Left lobe of liver (tissue), 2 donors: ENCODE measurements at regions not wholly inside any gene's neighbourhood (a gene's known extent, or its start where the extent isn't known, plus 50 kb on each side); places are given as distances from the start of the nearest gene placed in this dataset.

Experiments
- ATAC-seq: fragments of 200-7000 bp; cut with Tn5 transposase; one replicate; pipeline ENCODE4 v1.9.1; 2020; ENCODE audit warnings: mild to moderate bottlenecking, moderate library complexity
- DNase-seq: peaks from one replicate; pipeline ENCODE4 v3.0.0-alpha.2; 2020; ENCODE audit warnings: low spot score
- donor health status: DM: no; HTN: no; CAD: no; lungs with moderate emphysema.
- donor health status: DM: no; HTN: yes; CAD: no.

DNA sequence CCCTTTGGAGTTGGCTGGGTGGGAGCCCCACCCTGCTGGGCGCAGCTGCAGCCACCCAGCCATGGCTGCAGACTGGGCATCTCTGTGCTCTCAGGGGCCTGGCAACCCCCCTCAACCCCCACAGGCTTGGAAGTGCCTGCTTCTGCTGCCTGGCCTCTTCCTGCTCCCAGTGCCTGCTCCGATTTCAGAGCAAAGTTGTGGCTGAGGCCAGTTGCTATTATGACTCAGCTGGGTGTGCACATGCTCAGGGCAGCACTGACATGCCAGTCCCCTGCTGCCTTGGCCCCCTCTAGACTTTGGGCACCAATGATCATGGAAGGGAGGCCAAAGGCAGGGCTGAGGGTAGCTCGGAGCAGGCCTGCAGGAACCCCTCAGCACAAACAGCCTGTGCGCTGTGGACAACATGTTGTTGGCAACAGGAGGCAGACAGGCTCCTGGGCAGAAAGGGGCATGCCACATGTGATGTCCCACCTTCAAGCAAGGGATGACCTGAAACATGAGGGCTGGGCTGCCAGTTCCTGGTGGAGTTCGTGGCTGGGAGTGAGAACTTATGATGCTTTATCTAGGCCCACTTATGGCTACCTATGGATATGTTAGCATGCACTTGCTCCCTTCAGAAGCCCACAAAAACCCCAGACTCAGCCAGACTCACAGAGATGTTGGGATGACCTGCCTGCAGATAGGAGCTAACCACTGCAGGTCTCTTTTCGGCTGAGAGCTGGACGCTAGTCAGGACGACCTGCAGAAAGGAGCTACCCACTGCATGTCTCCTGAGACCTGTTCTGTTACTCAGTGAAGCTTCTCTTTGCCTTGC lies 96.4 kb upstream of the AMOTL1 start:
- DNase-seq = no peak

GRCh38 chr11:94672636-94673035 lies 95.5 kb upstream of the AMOTL1 start:
- no peak for DNase-seq

More for the DNA sequence above, 96.4 kb upstream of the AMOTL1 start:
- ATAC-seq = no peak

GRCh38 chr11:94673386-94673785 lies 94.8 kb upstream of the AMOTL1 start:
- ATAC-seq (no peak), DNase-seq (no peak)

More at GRCh38 chr11:94672636-94673035, 95.5 kb upstream of the AMOTL1 start:
- ATAC-seq = no peak

DNA sequence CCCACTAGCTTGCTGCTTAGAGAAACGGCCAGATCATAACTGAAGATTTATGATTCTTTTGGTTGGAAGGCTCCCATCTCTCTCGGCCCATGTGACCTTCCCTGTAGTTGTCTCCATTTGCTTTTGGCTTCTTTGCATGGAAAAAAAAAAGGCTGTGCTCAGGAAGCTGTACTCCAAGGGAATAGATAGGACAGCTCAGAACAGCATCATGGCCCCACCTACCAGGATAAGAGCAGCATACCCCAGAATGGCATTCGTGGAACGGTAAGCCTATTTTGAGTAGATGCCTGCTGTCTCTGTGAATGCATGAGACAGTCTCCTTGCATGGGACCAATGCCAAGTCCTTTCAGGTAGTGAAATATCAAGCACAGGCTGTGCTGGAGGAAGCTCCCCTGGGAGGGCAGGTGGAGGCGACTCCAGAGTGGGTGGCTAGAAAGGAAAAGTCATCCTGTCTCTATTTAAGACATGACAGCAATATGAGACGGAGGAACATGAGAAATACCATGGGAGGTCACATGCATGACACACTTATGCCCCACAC lies 94.1 kb upstream of the AMOTL1 start:
- ATAC-seq = no peak
- DNase-seq = no peak

DNA sequence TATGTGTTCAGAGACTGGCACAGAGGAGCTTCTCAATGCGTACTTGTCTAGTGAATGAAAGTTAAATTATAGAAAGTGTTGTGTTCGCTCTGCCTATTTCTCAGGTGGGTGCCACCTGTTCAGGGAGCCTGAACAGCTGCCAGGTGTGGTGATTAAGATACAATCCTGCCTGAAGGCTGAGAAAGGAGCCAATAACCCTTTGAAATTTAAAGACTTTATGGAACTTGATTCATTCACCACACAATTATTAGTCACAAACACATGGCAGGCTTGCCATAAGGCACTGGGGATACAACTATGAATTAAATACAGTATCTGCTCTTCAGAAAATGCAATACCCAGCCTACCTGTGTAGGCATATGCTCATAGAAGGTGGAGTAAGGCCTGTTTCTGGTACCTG lies 92.9 kb upstream of the AMOTL1 start:
- no peak for DNase-seq
- no peak for ATAC-seq

DNA sequence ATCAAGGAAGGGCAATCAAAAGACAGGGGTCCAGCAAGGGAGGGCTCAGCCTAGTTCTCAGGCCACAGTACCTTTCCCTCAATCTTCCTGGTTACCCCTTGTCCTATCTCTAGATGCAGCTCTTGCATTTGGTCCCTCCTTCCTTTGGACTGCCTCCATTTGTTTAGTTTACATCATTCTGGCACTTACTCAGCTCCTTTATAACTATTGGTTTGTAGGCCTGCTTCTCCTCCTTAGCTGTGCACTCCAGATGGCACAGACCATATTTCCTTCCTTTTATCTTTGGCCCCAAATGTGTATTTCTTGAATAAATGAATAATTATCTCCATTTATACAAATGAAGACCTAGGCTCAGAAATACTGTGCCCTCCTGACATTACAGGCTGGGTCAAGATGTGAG lies 92.3 kb upstream of the AMOTL1 start:
- DNase-seq (no peak), ATAC-seq (no peak)

- ATAC-seq (no peak), DNase-seq (no peak)
Measured at GRCh38 chr11:94676814-94677213, 91.3 kb upstream of the AMOTL1 start.

GRCh38 chr11:94678236-94678635 lies 89.9 kb upstream of the AMOTL1 start:
- DNase-seq (no peak), ATAC-seq (no peak)

GRCh38 chr11:94678901-94679300 lies 89.3 kb upstream of the AMOTL1 start:
- no peak for DNase-seq
- ATAC-seq = no peak

GRCh38 chr11:94680426-94680825 lies 87.7 kb upstream of the AMOTL1 start:
- ATAC-seq = no peak
- DNase-seq = no peak

- ATAC-seq = no peak
- no peak for DNase-seq
Measured at GRCh38 chr11:94681140-94681539, 87.0 kb upstream of the AMOTL1 start.

DNA sequence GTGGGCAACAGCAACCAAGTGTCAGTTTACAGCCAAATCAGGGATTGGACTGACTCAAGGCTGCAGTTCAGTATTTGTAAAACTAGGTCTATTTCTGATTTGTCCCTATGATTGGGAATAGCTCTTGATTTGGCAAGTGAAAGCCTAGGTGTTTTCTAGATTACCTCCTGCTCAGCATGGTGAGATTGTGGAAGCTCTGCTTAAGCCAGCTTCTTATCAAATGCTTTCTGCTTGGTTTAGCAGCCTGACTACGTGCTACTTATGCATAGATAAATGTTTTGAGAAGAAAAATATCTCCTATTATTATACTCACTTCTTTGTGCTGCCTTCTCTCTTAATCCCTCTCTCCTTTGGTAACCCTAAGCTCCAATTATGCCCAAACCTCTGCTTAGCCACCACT lies 86.3 kb upstream of the AMOTL1 start:
- no peak for DNase-seq
- no peak for ATAC-seq

- no peak for DNase-seq
- no peak for ATAC-seq
Measured at GRCh38 chr11:94694309-94695060, 73.7 kb upstream of the AMOTL1 start.

DNA sequence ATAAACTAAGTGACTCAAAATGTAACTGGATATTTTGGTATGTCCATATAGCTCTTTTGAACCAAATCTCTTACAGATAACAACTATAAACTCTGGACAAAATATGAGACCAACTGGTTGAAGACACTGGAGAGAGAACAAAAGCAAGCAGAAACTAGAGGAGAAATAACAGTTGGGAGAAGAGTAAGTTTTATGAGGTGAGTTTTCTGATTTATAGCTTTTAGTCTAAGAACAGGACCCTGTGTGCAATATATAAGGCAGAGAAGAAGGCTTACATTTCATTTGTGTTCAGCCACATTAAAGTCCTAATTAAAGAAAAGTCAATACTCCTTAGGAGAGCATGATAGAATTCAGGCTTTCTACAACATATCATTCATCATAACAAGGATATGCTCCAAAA lies 71.0 kb upstream of the AMOTL1 start:
- ATAC-seq (no peak), DNase-seq (no peak)

DNA sequence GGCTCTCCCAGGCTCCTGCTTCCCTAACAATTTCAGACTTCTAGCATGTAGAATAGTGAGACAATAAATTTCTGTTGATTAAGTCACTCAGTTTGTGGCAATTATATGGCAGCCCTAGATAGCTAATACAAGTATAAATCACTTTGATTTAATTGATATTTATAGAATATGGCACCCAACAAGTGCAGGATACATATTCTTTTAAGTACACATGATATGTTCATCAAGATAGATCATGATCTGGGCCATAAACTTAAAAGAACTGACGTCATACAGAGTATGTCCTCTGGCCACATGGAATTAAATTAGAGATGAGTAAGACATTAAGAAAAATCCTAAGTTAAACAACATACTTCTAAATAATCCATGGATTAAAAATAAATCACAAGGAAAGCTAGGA lies 67.5 kb upstream of the AMOTL1 start:
- no peak for ATAC-seq
- DNase-seq = no peak

DNA sequence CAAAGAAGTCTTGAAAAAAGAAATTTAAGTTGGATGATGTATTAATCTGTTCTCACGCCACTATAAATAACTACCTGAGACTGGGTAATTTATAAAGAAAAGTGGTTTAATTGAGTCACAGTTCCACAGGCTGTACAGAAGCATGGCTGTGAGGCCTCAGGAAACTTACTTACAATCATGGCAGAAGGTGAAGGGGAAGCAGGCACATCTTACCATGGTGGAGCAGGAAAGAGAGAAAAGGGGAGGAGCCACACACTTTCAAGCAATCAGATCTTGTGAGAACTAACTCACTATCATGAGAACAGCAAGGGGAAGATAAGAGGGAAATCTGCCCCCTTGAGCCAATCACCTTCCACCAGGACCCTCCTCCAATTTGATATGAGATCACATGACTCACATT lies 65.7 kb upstream of the AMOTL1 start:
- no peak for ATAC-seq
- no peak for DNase-seq

- ATAC-seq (peak; percentile 21), DNase-seq (no peak)
Measured at GRCh38 chr11:94705419-94705818, 62.7 kb upstream of the AMOTL1 start.

GRCh38 chr11:94705891-94706615 lies 62.1 kb upstream of the AMOTL1 start:
- no peak for DNase-seq
- no peak for ATAC-seq

DNA sequence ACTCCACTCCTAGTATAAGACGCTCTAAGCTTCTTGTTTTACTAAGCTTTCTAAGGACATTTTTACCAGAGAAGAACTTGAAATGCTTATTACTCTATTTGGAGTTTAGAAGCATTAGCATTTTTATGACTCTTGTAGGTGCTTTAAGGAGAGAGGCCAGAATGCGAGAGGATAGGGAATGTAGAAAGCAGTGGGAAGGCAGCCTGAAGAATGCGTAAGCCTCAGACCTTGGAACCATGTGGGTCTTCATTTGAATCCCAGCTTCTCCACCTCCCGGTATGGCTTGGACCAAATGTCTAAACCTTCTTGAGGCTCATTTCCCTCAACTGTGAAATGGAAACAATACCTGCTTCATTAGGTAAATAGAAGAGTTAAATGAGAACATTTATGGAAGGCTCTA lies 60.0 kb upstream of the AMOTL1 start:
- DNase-seq (no peak), ATAC-seq (no peak)

- ATAC-seq (no peak), DNase-seq (no peak)
Measured at GRCh38 chr11:94708642-94709041, 59.5 kb upstream of the AMOTL1 start.

GRCh38 chr11:94715225-94715624 lies 52.9 kb upstream of the AMOTL1 start:
- ATAC-seq (no peak), DNase-seq (no peak)
